Germinal center (tissue), 1 donor: ENCODE measurements at regions not wholly inside any gene's neighbourhood (a gene's known extent, or its start where the extent isn't known, plus 50 kb on each side); places are given as distances from the start of the nearest gene placed in this dataset.

Experiments
- DNase-seq: peaks from one replicate; pipeline ENCODE4 v3.0.0; 2012; ENCODE audit warnings: mixed read lengths, low spot score

DNA sequence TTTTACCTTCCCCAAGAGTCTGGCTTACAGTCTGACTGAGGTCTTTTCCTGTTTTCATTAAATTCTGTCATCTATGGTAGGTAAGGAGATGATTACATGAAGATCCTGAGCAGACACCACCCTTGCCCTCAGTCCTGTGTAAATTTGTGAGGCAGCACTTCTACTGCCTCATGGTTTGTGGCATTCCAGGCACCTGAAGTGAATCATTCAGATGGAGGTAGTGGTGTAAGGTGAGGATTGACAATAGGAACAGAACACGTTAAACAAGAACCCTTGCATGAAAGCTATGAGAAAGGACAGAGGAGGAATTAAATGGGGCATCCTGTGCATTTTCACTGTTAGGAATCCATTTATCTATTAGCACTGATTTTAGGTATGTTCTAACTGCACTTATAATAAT is 618.6 kb downstream of the TLL1 start:
- DNase-seq: no peak

DNA sequence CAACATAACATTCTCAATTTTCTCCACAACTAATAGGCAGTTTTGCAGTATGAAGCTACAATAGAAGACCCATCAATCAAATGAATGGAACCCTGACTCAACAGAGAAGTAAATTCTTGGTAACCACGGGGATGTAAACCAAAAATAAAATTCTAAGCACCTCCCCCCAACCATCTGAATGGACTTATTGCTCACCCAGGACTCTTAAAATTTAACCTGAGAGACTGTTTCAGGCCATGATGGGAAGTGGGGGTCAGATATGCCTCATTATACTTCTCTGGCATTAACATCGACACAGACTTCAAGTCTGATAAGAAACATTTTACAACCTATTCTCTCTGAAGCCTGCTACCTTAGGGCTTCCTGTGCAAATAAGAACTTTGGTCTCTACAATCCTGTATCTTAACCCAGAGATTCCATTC is 620.9 kb downstream of the TLL1 start:
- no peak for DNase-seq

DNA sequence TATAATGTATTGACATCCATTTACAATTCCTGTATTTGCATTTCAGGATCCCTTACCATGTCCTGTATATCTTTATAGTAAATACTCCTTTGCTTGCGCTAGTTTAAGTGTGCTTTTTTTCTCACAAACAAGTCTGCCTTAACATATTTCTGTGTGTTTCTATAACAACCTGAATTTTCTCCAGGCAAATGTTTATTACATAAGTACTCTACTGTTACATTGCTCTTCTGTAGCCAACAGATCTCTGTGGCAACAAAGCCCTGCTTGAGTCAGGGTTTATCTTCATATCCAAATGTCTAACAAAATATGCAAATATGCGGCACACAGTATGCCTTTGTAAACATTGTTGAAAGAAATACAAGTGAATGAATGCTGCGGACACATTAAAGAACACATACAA is 625.5 kb downstream of the TLL1 start:
- DNase-seq: no peak

DNA sequence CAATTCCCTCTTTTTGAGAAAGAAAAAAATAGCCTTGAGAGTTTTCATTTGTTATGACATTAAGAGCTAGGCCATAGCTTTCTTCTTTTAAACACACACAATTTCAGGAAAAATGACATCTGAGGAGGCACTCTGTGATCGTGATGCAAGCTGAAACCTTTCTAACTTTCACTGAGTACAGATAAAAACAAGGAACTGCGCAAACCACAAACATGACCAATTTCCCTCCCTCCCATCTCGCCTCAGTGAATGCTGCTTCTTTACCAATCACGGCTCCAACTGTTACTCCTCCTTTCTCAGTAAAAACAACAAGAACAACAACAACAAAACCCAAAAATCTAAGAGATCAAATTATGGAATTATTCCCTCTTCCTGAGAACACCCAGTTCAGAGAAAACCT is 626.8 kb downstream of the TLL1 start:
- no peak for DNase-seq

DNA sequence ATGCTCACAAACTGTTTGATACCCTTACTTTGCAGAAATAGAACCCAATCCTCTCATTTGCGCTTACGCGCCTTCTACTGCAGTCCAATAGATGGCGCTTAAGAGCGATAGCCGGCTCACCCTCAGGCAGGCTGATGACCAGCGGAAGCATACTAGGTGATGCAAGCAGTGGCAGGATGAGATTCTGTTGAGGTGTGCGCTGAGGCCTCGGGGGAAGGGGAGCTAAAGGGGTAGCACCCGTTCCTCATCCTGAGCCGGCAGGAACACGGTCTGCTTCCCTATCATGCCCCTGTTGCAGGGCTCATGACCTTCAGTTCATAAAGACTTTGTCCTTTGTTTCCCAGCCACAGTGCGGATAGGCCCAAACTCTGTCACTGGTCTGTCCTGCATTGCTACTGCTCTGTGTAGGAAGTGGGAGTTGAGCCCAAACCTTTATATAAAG is 628.9 kb downstream of the TLL1 start:
- peak; percentile 9 for DNase-seq

DNA sequence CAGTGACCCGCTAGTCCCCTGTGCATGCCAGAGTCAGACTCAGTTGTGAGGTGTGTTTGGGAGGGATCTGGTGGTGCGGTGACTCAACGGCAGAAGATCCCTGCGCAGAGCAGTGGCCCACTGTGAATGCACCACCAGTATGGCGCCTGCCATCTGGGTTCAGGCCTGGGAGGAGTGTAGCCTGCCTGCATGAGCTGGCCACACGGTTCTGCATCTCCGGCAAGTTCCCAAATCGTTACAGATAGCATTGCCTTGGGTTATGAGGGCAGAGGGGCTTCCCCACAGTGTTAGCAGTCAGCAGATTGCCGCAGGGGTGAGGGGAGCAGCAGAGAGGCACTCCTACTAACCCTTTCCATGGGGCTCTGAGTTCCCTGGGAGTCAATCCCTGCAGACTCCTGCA is 629.6 kb downstream of the TLL1 start:
- DNase-seq: no peak

DNA sequence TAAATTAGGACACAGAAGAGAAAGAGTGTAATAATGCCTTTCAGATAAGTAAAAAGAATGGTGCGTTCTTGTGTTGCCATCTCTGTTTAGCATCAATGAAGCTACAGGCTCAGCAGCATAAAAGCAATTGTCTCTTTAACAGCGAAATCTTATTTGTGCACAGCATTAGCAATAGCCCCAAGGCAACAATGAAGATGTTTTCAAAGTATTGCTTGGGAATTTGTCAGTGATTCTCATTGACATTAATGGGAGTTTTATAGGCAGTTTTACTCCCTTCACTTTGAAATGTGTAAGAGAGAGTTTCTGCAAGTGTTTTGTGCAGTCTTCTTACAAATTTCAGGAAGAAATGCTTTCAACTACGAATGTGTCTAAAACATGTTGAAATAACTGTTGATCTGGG is 633.0 kb downstream of the TLL1 start:
- DNase-seq: no peak

DNA sequence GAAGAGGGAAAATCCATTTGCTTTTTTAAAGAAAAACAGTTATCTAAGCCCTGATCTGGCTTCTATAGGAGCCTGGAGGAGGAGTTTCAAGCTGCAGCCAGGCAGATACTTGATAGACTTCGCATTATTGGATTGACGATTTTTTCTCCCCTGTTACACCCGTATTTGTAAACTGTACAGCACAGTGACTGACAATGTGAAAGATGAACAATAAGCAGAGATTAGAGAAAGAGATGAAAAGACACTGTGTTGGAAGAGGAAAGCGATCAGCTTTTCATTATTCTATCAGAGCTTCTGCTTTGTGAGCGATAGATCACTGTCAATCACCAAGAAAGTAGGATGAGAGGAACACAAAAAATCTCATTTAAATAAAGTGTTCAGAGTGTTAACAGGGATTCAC is 639.2 kb downstream of the TLL1 start:
- no peak for DNase-seq

DNA sequence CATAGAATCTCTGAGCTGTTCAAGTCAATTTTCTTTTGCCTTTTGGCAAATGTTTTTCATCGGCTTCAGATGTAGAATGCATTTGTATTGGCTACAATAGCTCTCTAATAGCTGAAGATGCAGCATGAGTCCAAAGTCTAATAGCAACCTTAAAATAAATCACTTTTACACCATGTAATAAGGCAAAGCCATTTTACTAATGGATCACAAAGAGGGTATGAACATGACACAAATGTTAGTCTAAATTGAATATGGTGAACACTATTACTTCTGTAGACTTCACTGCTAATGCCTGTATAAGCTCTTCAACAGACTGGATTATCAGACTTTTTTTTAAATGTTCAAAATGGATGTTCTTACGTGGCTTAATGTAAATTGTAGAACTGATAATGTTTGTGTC is 645.3 kb downstream of the TLL1 start:
- no peak for DNase-seq

DNA sequence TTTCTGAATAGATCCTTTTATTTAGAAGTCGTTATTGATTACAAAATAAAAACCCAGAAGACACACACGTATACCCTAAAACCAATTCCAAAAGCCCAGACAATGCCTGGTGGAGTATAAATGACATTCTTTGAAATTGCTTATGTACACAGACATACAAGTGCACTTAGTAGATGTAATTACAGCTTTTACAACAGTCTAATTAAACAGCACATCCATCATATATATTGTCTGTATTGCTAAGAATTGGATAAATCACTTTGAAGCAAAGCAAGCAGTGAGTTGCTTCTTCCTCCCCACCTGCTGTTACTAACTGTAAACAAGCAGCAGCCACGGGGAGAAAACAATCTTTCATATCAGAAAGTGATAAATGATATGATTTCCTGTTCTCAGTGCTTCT is 645.7 kb downstream of the TLL1 start:
- DNase-seq: no peak

DNA sequence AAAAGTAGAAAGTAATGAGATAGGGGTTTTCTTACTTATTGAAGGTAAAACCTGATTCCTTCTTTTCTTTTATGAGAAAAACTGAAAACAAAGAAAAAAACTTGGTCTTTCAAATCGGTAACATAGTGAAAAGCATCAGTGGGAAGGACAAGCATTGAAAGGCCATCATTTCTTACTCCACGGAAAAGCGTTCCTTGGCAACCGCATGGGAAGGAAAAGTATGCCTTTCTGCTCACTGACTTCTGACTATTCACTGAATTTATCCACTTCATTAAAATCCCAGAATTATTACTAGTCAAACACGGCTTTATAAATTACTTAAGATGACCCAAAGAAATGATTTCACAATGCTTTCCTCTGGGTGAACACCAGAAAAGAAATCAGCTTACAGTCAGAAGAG is 646.7 kb downstream of the TLL1 start:
- DNase-seq: no peak

DNA sequence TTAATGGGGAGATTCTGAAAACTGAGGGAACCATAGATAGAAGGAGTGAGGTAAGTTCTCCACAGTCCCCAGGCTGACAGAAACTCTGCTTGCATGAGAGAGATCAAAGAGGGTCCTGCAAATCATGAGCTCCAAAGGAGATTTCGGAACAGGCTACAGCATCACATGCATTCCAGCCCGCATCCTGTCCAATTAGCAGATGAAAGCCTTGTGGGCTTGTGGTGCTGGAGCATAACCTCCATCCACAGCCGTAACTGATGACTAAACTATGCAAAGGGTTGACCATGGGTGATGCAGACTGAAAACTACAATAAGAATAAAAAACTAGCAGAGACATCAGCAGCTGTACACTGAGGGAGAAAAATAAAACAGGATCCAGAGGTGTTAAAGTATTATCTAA is 654.5 kb downstream of the TLL1 start:
- no peak for DNase-seq

DNA sequence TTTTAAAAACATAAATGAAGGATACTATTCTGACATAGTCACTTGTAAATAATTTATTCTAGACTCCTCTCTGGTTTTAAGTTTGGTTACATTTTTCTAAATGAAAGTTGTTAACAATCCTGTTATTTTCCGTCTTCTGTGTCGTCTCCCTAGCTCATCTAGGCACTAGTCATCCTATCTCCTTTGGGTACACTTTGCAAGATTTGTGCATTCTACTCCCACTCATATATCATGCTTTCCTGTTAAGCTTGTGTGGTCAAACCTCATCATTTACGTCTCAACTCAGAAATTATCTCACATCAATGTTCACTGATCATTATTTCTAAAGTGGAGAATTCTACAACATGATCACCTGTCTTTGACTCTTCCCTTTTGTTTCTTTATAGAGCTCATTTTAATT is 658.7 kb downstream of the TLL1 start:
- no peak for DNase-seq

DNA sequence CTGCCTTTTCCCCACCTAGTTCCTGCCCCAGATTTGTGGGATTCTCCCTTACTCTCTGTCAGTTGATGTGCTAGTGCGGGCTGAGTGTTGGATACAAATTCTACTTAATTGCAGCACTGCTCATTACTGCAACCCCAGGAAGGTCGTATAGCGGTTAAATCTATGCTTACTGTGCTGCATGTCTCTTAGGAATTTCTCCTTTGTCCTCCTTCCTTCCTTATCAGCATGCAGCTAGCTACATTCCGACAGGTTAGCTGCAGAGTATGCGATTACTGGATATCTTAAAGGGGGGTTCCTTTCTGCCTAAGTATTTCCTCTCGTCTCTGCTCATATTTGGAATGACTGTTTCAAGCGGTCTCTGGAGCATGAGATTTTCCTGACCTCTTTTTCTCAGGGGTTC is 662.8 kb downstream of the TLL1 start:
- DNase-seq: no peak

DNA sequence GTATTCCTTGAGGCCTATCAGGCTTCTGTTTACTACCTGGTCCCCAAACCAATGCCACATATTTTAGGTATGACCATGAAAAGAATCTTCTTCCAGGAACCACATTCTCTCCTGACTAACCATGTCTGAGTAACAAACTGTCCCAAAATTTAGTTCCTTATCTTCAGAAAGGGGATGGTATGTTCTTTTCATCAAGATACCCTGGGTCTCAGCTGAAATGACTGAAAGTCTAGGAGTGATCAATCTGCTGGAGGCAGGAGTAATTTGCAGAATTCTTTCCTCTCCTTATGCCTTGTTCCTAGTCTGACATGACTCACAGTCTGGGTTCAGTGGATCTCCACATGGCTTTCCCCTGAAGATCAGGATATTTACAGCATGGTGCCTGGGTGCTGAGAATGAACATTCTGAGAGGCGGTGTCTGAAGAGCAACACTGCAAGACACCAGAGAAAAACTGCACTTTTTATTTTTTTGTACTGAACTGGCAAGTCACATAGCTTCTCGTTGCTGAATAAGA is 665.5 kb downstream of the TLL1 start:
- DNase-seq: no peak

DNA sequence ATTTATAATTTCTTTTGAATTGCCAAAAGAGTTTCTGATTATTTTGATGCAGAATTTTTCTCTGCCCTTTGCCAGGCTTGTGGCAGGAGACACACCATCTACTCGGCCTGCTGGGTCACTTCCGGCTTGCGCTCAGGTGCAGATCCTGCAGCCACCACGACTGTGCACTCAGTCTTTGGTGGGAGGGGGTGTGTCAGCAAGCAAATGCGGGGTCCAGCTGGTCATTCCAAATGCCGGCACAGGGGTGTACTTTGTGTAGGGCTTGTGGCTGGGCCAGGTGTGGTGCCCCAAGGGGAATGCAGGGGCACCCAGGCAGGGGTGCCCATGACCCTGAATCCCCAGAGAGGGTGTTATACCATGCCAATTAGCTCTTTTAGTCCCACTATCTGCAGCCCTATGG is 673.0 kb downstream of the TLL1 start:
- DNase-seq: no peak

DNA sequence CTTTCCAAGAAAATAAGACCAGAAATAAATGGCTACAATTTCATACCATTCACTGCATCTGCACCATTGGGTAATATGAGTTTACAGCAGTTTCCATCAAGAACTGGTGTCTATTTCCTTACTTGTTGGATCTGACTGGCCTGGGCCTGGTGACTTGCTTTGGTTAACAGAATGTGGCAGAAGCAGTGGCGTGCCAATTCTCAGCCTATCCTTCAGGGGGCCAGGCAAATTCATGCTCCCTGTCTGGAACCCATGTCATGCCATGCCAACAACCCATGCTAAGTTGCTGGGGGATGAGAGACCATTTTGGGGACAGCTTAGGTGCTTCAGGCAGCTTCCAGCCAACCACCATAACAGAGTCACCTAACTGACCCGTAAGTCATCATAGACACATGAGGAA is 656.7 kb downstream of the SPOCK3 start:
- no peak for DNase-seq

DNA sequence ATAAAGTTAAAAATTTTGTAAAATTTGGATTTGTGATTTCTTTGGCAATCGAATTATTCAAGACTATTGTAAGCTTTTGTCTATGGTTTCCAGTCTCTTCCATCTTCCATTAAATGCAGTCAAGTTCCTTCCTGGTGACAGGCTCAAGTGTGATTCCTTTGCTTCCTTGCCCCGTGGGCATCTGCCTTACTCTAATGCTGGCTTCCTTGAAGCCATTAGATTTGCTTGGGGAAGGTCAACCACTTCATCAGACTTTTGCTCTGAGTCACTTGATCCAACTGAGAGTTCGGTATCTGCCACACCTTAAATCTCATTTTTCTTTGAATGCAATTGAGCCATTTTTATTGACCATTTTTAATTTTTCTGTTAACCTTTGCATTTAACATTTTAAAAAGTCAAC is 648.8 kb downstream of the SPOCK3 start:
- no peak for DNase-seq

DNA sequence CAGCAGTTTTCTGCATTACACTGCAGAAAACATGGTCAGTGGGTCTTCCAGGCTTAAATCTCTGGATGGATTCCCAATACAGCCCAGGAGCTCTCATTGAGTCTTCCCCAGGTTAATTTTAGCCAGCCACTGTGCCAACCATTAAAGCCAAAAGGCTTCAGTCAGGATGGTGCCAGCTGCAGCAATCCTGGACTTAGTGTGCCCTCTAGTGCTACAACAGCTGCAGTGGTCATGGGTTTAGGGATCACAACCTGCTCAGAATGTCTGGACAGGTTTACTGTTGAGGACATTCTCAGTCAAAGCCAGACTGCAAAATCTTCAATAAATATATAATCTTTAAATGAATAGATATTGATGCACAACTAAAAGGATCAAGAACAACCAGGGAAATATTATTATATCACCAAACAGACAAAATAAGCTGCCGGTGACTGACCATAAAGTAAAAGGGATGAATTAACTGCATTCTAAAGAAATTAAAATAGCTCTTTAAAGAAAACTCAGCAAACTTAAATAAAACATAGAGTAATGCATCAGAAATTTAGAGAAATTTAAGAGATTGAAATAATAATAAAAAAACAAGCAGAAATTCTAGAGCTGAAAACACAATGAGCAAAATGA is 639.9 kb downstream of the SPOCK3 start:
- DNase-seq: peak; percentile 5

DNA sequence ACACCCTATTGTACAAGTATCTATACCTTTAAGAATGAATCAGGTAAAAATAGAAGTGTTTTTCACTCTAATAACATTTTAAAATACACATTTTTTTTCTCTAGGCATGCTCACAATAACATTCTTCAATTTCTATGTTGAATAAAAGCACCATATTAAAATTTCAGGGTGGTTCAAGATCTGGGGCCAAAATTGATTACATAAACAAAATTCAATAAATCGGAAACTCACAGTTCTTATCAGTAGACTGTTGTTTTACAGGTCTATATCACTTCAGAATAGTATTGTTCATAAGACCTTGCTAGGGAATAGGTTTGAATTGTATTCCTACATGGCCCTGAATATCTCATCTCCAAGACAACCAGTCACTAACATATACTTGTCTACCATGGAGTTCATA is 634.0 kb downstream of the SPOCK3 start:
- no peak for DNase-seq

DNA sequence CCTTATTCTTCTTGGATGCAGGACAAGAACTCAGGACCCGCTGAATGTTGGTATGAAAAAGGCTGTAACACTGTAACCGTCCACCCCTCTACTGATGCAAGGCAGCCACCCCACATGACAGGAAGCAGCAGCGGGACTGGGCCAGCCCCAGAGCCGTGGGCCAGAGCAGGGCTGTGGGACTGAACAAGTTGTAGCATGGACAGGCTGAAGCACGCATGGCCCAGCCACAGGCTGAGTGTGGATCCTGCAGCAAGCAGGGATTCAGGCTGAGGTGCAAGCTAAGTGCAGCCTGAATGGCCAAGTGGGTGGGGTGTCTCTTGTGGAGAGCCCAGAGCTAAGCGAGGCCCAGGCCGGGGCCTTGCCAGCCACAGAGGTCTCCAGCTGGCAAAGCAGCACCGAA is 632.2 kb downstream of the SPOCK3 start:
- DNase-seq: no peak

DNA sequence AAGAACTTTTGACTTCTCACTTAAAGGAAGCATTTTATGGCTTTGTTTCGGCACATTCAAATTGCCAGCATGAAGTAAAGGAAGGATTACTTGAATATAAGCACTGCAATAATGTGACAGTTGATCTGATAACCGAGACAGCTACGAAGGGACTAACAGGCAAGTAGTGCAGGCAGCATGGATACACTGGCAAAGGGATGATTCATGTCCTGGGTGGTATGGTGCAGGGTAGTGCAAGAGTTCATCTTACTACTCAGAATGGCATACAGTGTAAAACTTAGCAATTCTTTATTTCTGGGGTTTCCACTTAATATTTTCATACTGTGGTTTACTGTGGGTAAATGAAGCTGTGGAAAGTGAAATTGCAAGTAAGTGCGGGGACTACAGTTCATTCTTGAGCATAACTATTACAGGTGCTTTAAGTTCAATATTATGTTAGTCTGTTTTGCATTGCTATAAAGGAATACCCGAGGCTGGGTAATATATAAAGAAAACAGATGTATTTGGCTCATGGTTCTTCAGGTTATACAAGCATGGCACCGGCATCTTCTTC is 611.8 kb downstream of the SPOCK3 start:
- no peak for DNase-seq

DNA sequence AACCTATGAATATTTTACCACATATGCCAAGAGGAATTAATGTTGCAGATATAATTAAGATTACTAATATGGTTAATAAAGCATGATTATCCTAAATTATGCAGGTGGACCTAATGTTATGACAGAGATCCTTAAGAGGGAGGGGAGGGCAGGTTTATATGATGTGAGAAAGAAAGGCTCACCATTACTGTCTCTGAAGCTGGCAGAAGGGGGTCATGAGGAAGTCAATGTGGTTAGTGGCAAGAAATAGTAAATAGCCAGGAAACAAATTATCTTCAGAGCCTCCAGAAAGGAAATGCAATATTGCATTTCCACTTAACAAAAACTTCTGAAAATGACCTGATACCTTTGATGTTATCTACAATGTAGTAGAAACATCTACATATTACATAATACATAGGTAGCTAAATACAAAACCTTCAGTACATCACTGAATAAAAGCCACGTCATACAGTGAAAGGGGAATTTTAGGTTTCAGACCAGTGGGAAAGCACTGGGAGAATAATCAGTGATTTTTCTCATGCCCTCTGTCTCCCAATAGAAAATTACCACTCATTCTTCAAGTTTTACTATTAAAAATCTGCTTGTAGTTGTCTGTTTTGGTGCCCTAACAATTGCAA is 609.2 kb downstream of the SPOCK3 start:
- no peak for DNase-seq

DNA sequence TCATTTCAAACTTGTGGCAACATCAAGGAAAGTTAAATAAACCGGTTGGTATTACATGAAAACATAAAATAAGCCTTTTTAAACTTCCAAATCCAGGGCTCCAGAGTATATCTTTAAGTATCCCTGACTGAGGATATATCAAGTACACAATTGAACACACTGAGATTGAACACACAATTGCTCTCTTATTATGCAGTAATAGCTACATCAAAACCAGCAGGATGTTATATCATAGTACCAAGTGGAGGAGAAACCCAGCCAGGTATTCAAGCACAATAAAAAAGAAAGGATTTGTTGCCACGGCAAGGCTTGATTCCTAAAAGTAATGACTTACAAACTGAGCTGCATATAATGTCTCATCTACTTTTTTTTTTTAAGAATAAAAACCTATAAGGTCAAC is 605.8 kb downstream of the SPOCK3 start:
- DNase-seq: no peak
